ENCODE measurements at regions not wholly inside any gene's neighbourhood (a gene's known extent, or its start where the extent isn't known, plus 50 kb on each side); places are given as distances from the start of the nearest gene placed in this dataset.

DNA sequence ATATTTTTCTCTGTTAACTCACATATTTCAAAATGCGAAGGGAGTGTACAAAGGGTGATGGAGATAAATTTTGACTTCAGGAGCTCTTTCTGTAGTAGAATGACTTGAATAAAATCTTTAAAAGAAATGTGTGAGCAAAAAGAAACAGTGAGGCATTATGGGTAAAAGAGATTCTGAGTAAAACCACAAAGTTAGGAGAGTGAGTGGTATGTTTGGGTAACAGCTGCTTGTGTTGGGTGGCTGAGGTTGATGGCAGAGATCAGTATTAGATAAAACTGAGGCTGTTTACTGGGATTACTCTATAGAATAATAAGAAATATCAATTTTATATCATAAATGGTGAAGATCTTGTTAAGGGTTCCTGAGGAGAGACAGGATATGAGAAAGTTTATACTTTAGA lies 434.2 kb upstream of the AMOT start:
- Mint-ChIP-seq H3K27me3 (no peaks in the 10 kb centered on the region), H3K4me1 (no peaks in the 10 kb centered on the region)

DNA sequence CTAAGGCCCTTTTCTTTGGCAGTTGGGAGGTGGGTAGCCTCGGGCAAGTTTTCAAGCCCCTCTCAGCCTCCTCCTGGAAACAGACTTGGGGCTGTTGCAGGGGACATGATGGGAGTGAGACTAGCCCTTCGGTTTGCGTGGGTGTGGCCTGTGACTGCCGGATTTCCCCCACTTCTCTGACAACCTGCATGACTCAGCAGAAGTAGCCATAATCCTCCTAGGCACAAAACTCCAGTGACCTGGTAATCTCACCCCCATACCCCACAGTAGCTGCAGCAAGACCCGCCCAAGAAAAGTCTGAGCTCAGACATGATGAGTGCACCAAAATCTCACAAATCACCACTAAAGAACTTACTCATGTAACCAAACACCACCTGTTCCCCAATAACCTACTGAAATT lies 433.7 kb upstream of the AMOT start:
- Mint-ChIP-seq H3K4me1 (no peaks in the 10 kb centered on the region), H3K27ac (no peak overlapping the region), H3K4me3 (no peak overlapping the region), H3K9me3 (no peaks in the 10 kb centered on the region), H3K36me3 (ENCODE audit: low read depth) (no peaks in the 10 kb centered on the region), H3K27me3 (no peaks in the 10 kb centered on the region)
- intact Hi-C loops (cut with micrococcal nuclease), result no loop called here
- TF ChIP-seq, protein P1, sequence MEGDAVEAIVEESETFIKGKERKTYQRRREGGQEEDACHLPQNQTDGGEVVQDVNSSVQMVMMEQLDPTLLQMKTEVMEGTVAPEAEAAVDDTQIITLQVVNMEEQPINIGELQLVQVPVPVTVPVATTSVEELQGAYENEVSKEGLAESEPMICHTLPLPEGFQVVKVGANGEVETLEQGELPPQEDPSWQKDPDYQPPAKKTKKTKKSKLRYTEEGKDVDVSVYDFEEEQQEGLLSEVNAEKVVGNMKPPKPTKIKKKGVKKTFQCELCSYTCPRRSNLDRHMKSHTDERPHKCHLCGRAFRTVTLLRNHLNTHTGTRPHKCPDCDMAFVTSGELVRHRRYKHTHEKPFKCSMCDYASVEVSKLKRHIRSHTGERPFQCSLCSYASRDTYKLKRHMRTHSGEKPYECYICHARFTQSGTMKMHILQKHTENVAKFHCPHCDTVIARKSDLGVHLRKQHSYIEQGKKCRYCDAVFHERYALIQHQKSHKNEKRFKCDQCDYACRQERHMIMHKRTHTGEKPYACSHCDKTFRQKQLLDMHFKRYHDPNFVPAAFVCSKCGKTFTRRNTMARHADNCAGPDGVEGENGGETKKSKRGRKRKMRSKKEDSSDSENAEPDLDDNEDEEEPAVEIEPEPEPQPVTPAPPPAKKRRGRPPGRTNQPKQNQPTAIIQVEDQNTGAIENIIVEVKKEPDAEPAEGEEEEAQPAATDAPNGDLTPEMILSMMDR (IDR thresholded peaks at IDR 0.05), result no peak
- ATAC-seq (ENCODE audit: low read depth), result no peak
- ChIA-PET CTCF (no interaction called here), POLR2A (no interaction called here)
- no peak for DNase-seq

More for the DNA sequence above, 434.2 kb upstream of the AMOT start:
- no peaks in the 10 kb centered on the region for H3K36me3 Mint-ChIP-seq (ENCODE audit: low read depth)
- no peak overlapping the region for H3K27ac Mint-ChIP-seq
- H3K9me3 Mint-ChIP-seq, result no peaks in the 10 kb centered on the region
- ATAC-seq (ENCODE audit: low read depth), result no peak
- H3K4me3 Mint-ChIP-seq, result no peak overlapping the region
- intact Hi-C loops (cut with micrococcal nuclease), result no loop called here
- no peak for DNase-seq
- POLR2A ChIA-PET, result no interaction called here
- TF ChIP-seq, protein P1 (IDR thresholded peaks at IDR 0.05), result no peak
- CTCF ChIA-PET, result no interaction called here

DNA sequence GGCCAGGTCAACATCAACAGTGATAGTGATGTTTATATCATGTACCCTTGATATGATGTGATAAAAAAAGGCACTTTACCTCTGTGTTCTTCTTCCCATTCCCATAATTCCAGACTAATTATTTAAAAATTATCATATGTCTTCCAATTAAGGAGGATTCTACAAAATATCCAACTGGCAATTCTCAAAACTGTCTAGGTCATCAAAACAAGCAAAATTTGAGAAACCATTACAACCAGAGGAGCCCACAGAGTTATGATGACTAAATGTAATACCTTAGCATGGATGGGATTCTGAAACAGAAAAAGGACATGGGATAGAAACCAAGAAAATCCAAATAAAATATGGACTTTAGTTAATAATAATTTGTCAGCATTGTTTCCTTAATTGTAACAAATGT lies 428.6 kb upstream of the AMOT start:
- intact Hi-C loops (cut with micrococcal nuclease), result no loop called here
- Mint-ChIP-seq H3K36me3 (ENCODE audit: low read depth) (no peaks in the 10 kb centered on the region), H3K4me1 (no peaks in the 10 kb centered on the region), H3K9me3 (no peaks in the 10 kb centered on the region), H3K27ac (no peak overlapping the region), H3K4me3 (no peak overlapping the region), H3K27me3 (no peaks in the 10 kb centered on the region)
- ChIA-PET POLR2A (no interaction called here), CTCF (no interaction called here)
- DNase-seq (no peak), ATAC-seq (ENCODE audit: low read depth) (no peak)
- TF ChIP-seq, protein P1 (IDR thresholded peaks at IDR 0.05), result no peak

- POLR2A ChIA-PET, result no interaction called here
- H3K36me3 Mint-ChIP-seq (ENCODE audit: low read depth), result no peaks in the 10 kb centered on the region
- intact Hi-C loops (cut with micrococcal nuclease), result no loop called here
- ATAC-seq (ENCODE audit: low read depth) (no peak), DNase-seq (no peak)
- H3K27ac Mint-ChIP-seq, result no peak overlapping the region
- H3K27me3 Mint-ChIP-seq, result no peaks in the 10 kb centered on the region
- H3K9me3 Mint-ChIP-seq, result no peaks in the 10 kb centered on the region
- CTCF ChIA-PET, result no interaction called here
- TF ChIP-seq, protein P1 (IDR thresholded peaks at IDR 0.05), result no peak
- H3K4me1 Mint-ChIP-seq, result peaks cover 3% of the 10 kb centered on the region
- H3K4me3 Mint-ChIP-seq, result no peak overlapping the region
Measured at GRCh38 chrX:113260474-113260873, 419.8 kb upstream of the AMOT start.

- ATAC-seq (ENCODE audit: low read depth), result no peak
Measured at GRCh38 chrX:113222305-113222704, 381.7 kb upstream of the AMOT start.

More at GRCh38 chrX:113222305-113222704, 381.7 kb upstream of the AMOT start:
- intact Hi-C loops (cut with micrococcal nuclease), result no loop called here
- POLR2A ChIA-PET, result no interaction called here
- Mint-ChIP-seq H3K9me3 (peaks cover 4% of the 10 kb centered on the region), H3K4me1 (no peaks in the 10 kb centered on the region), H3K27me3 (no peaks in the 10 kb centered on the region), H3K36me3 (ENCODE audit: low read depth) (no peaks in the 10 kb centered on the region), H3K4me3 (no peak overlapping the region), H3K27ac (no peak overlapping the region)
- CTCF ChIA-PET, result no interaction called here
- DNase-seq, result no peak
- TF ChIP-seq, protein P1 (IDR thresholded peaks at IDR 0.05), result no peak
